ENCODE measurements at regions not wholly inside any gene's neighbourhood (a gene's known extent, or its start where the extent isn't known, plus 50 kb on each side); places are given as distances from the start of the nearest gene placed in this dataset.

- Histone ChIP-seq H2BK15ac (ENCODE audit: low read depth, low read length) (no peak overlapping the region), H4K8ac (replicated peaks; ENCODE audit: insufficient read length, low read depth, low read length) (no peak overlapping the region), H2BK20ac (ENCODE audit: low read depth, low read length, poor library complexity, severe bottlenecking) (no peak overlapping the region), H3K14ac (ENCODE audit: insufficient read depth, low read length) (no peak overlapping the region), H3K56ac (ENCODE audit: insufficient read length, low read depth, low read length) (no peak overlapping the region), H3K9ac (ENCODE audit: extremely low read depth, insufficient read length, low read length) (no peak overlapping the region), H2AFZ (ENCODE audit: low read length) (no peak overlapping the region), H3K4me2 (ENCODE audit: insufficient read depth, insufficient read length, low read length) (no peak overlapping the region), H3K18ac (ENCODE audit: insufficient read length, low read depth, low read length) (no peak overlapping the region), H3K4me1 (ENCODE audit: insufficient read depth, low read length) (peaks cover 8% of the 10 kb centered on the region), H3T11ph (ENCODE audit: low read length) (no peak overlapping the region), H2AK5ac (ENCODE audit: insufficient read length, low read length) (no peak overlapping the region), H3K27ac (ENCODE audit: insufficient read length, low read depth, low read length) (no peak overlapping the region), H3K23me2 (ENCODE audit: insufficient read length, low read depth, low read length, poor library complexity, severe bottlenecking) (no peaks in the 10 kb centered on the region), H4K5ac (ENCODE audit: insufficient read length, low read depth, low read length) (no peak overlapping the region), H3K79me1 (ENCODE audit: insufficient read depth, low read depth, low read length, poor library complexity, severe bottlenecking) (no peaks in the 10 kb centered on the region), H3K23ac (ENCODE audit: insufficient read length, low read depth, low read length) (no peak overlapping the region), H3K4ac (ENCODE audit: low read depth, low read length) (no peak overlapping the region), H4K91ac (ENCODE audit: insufficient read length, low read depth, low read length) (no peak overlapping the region), H2BK5ac (ENCODE audit: insufficient read length, low read length) (no peak overlapping the region), H4K20me1 (ENCODE audit: control insufficient read depth, insufficient read depth, insufficient read length) (no peaks in the 10 kb centered on the region), H3K27me3 (ENCODE audit: insufficient read depth, low read length) (no peaks in the 10 kb centered on the region), H2BK120ac (ENCODE audit: low read depth, low read length, poor library complexity, severe bottlenecking) (no peak overlapping the region), H3K79me2 (ENCODE audit: insufficient read depth, low read length) (no peaks in the 10 kb centered on the region), H3K9me3 (ENCODE audit: control insufficient read depth, low read depth, low read length) (no peaks in the 10 kb centered on the region), H2BK12ac (ENCODE audit: insufficient read length, low read depth, low read length) (no peak overlapping the region)
- Mint-ChIP-seq H3K27me3 (ENCODE audit: low read depth) (peaks cover 1% of the 10 kb centered on the region), H3K4me3 (no peak overlapping the region), H3K36me3 (ENCODE audit: insufficient read depth in 1 of 3, low read depth in 3 of 3) (peaks cover 0 to 9% (median 0%) of the 10 kb centered on the region in 3 experiments; a peak in 3 of 7 replicates), H3K4me1 (peaks cover 16 to 31% of the 10 kb centered on the region in 2 experiments), H3K9me3 (peaks cover 10 to 14% of the 10 kb centered on the region in 2 experiments), H3K27ac (no peak overlapping the region)
- no peak for TF ChIP-seq CTCF (conservative IDR thresholded peaks at IDR 0.05)
- no peak for DNase-seq
- no CpG with 5 or more reads among the region's 3 CpGs for WGBS (ENCODE audit: extremely low coverage, insufficient read length, low lambda C conversion rate)
Observed at GRCh38 chr12:108409481-108409880, 70.4 kb upstream of the CMKLR1 start.
